Lung (tissue), 11 donors: ENCODE measurements at regions not wholly inside any gene's neighbourhood (a gene's known extent, or its start where the extent isn't known, plus 50 kb on each side); places are given as distances from the start of the nearest gene placed in this dataset.

ENCODE experiments used
- ATAC-seq: fragments of 200-7000 bp; cut with Tn5 transposase; one replicate; pipeline ENCODE4 v1.9.1; 2020; ENCODE audit warnings: moderate number of reproducible peaks; ENCODE audit not compliant: insufficient read depth, low FRiP score
- DNase-seq, 3 donors: peaks; one replicate each; pipeline ENCODE4 v3.0.0-alpha.2; 2013 to 2017
- H3K27ac ChIP-seq, 2 donors: one replicate each; pipeline ENCODE4 v1.5.1; 2013; ENCODE audit warnings: mild to moderate bottlenecking in 2 of 2, moderate library complexity in 2 of 2, control low read depth in 1 of 2, inconsistent platforms in 1 of 2, low read depth in 1 of 2, low read length in 1 of 2
- H3K27me3 ChIP-seq, 3 donors: one replicate each; pipeline ENCODE4 v1.5.1; 2013; ENCODE audit warnings: low read length in 2 of 3; ENCODE audit not compliant: control insufficient read depth in 3 of 3, insufficient read depth in 3 of 3
- H3K36me3 ChIP-seq, 4 donors: one replicate each; pipeline ENCODE4 v1.5.1; 2013; ENCODE audit warnings: low read length in 4 of 4, mild to moderate bottlenecking in 1 of 4, moderate library complexity in 1 of 4; ENCODE audit not compliant: control insufficient read depth in 4 of 4, insufficient read depth in 4 of 4
- H3K4me1 ChIP-seq, 5 donors: one replicate each; pipeline ENCODE4 v1.5.1; 2013; ENCODE audit warnings: low read length in 5 of 5, mild to moderate bottlenecking in 2 of 5, moderate library complexity in 1 of 5; ENCODE audit not compliant: control insufficient read depth in 5 of 5, insufficient read depth in 5 of 5
- H3K4me3 ChIP-seq: one replicate; pipeline ENCODE4 v1.5.1; 2013; ENCODE audit warnings: mild to moderate bottlenecking, control low read depth, moderate library complexity
- H3K9ac ChIP-seq, 2 donors: one replicate each; pipeline ENCODE4 v1.5.1; 2013; ENCODE audit warnings: low read length in 2 of 2, control low read depth in 1 of 2; ENCODE audit not compliant: insufficient read depth in 1 of 2
- H3K9me3 ChIP-seq, 4 donors: one replicate each; pipeline ENCODE4 v1.5.1; 2013; ENCODE audit warnings: low read length in 3 of 4, mild to moderate bottlenecking in 1 of 4, moderate library complexity in 1 of 4; ENCODE audit not compliant: control insufficient read depth in 4 of 4, insufficient read depth in 3 of 4
- CTCF ChIP-seq: IDR thresholded peaks from 2 replicates; pipeline ENCODE4 v1.5.1; 2012; ENCODE audit warnings: mild to moderate bottlenecking; ENCODE audit errors: control extremely low read depth, extremely low read depth
- WGBS, 2 donors: extraction: QIAGEN DNeasy Blood & Tissue Kit; methylation state at CpG; one replicate each; pipeline ENCODE4 v1.1.7; 2013; 5-methylcytosine and 5-hydroxymethylcytosine counted together
- donor health status: control.
- donor health status: control.
- donor health status: Bipolar disorder and iron deficiency.
- donor health status: healthy.
- donor health status: DM: yes; HTN: yes; CAD: no.

- WGBS, 2 donors: 81 to 90% methylated on average over 2 of the region's 2 CpGs
- Histone ChIP-seq H3K36me3 (no peaks in the 10 kb centered on the region), H3K4me1 (no peaks in the 10 kb centered on the region), H3K9me3 (no peaks in the 10 kb centered on the region), H3K9ac (no peak overlapping the region), H3K27me3 (no peaks in the 10 kb centered on the region), H3K4me3 (no peak overlapping the region), H3K27ac (no peak overlapping the region)
- TF ChIP-seq CTCF: no peak
- no peak for ATAC-seq
- no peak for DNase-seq
Observed at GRCh38 chr9:102461156-102461819, 533.8 kb upstream of the CYLC2 start.

- WGBS, 2 donors: 67 to 73% methylated on average over 1 of the region's 1 CpG
- ATAC-seq (no peak), DNase-seq (no peak)
- H3K36me3 ChIP-seq: no peaks in the 10 kb centered on the region
- no peak overlapping the region for H3K27ac ChIP-seq
- H3K9me3 ChIP-seq: no peaks in the 10 kb centered on the region
- H3K4me1 ChIP-seq: no peaks in the 10 kb centered on the region
- no peak overlapping the region for H3K9ac ChIP-seq
- no peaks in the 10 kb centered on the region for H3K27me3 ChIP-seq
- no peak overlapping the region for H3K4me3 ChIP-seq
- no peak for TF ChIP-seq CTCF
Observed at GRCh38 chr9:102459828-102460227, 535.3 kb upstream of the CYLC2 start.

GRCh38 chr9:102456562-102456961, 538.6 kb upstream of the CYLC2 start:
- WGBS, 2 donors: 89 to 90% methylated on average over 1 of the region's 1 CpG
- no peak overlapping the region for H3K9ac ChIP-seq
- no peak for DNase-seq
- no peak for TF ChIP-seq CTCF
- no peaks in the 10 kb centered on the region for H3K4me1 ChIP-seq
- H3K4me3 ChIP-seq: no peak overlapping the region
- peaks cover 0 to 3% (median 0%) of the 10 kb centered on the region in 4 donors for H3K9me3 ChIP-seq
- H3K36me3 ChIP-seq: no peaks in the 10 kb centered on the region
- no peak for ATAC-seq
- H3K27ac ChIP-seq: no peak overlapping the region
- no peaks in the 10 kb centered on the region for H3K27me3 ChIP-seq

GRCh38 chr9:102445906-102446305, 549.2 kb upstream of the CYLC2 start:
- WGBS, 2 donors: 81 to 89% methylated on average over 1 of the region's 1 CpG
- DNase-seq (no peak), ATAC-seq (no peak)
- Histone ChIP-seq H3K4me3 (no peak overlapping the region), H3K27me3 (no peaks in the 10 kb centered on the region), H3K9ac (no peak overlapping the region), H3K36me3 (no peaks in the 10 kb centered on the region), H3K27ac (no peak overlapping the region), H3K9me3 (peaks cover 0 to 5% (median 0%) of the 10 kb centered on the region in 4 donors), H3K4me1 (no peaks in the 10 kb centered on the region)
- TF ChIP-seq CTCF: no peak
